SK-N-MC (cell line): ENCODE measurements at regions not wholly inside any gene's neighbourhood (a gene's known extent, or its start where the extent isn't known, plus 50 kb on each side); places are given as distances from the start of the nearest gene placed in this dataset.
"Not testable (repeated sequence)": the region's sequence is repeated elsewhere in the genome, so short reads cannot be mapped to it uniquely, and the experiment has no call there.

Experiments
- DNase-seq: peaks from one replicate; pipeline ENCODE4 v3.0.0-alpha.2; 2011; ENCODE audit warnings: low read depth, low spot score
- H3K27ac ChIP-seq: fragments of 200-600 bp; sonication (generic); 2 replicates; pipeline ENCODE4 v1.5.1; 2016; ENCODE audit warnings: mixed run types
- H3K36me3 ChIP-seq: fragments of 200-600 bp; sonication (generic); 2 replicates; pipeline ENCODE4 v1.6.1; 2017; ENCODE audit warnings: antibody characterized with exemption, low read length, mixed read lengths; ENCODE audit not compliant: insufficient read depth
- H3K4me3 ChIP-seq: fragments of 200-600 bp; sonication (generic); 2 replicates; pipeline ENCODE4 v1.5.1; 2016
- H3K9ac ChIP-seq: fragments of 200-600 bp; sonication (generic); 2 replicates; pipeline ENCODE4 v1.8.0; 2017; ENCODE audit warnings: mixed run types, mixed read lengths; ENCODE audit not compliant: insufficient read length
- H3K9me3 ChIP-seq: fragments of 200-600 bp; sonication (generic); 2 replicates; pipeline ENCODE4 v1.6.1; 2017; ENCODE audit warnings: low read depth, mild to moderate bottlenecking, antibody characterized with exemption, low read length, moderate library complexity, mixed read lengths
- EZH2 ChIP-seq: fragments of 200-600 bp; sonication (generic); IDR thresholded peaks from one replicate; pipeline ENCODE4 v1.6.1; 2017; ENCODE audit warnings: antibody characterized with exemption
- FOXP2 ChIP-seq: optimal IDR thresholded peaks from 2 replicates; pipeline ENCODE3; 2011; ENCODE audit warnings: mild to moderate bottlenecking, moderate library complexity; ENCODE audit not compliant: insufficient read depth; ENCODE audit errors: extremely low read length, control extremely low read depth
- POLR2AphosphoS5 ChIP-seq: IDR thresholded peaks from 2 replicates; pipeline ENCODE4 v1.6.1; 2012; ENCODE audit warnings: mild to moderate bottlenecking, low read depth, low read length, borderline replicate concordance

DNA sequence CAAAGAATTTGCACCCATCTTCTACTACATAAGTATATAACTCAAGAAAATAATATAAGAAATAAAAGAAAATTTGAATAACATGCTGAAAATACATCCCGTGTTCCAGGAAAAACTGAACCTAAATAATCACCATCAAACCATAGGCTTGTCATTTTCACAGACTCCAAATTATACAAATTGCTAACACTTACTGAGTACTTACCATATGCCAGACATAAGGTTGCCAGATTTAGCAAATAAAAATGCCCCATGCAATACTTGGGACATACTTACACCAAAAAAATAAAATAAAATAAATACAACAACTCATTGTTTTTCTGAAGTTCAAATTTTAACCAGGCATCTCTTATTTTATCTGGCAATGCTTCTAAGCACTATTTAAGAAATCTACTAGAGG, 760.4 kb upstream of the SEMA6D start:
- Histone ChIP-seq H3K9me3 (no peaks in the 10 kb centered on the region), H3K9ac (no peak overlapping the region), H3K4me3 (no peak overlapping the region), H3K27ac (no peak overlapping the region), H3K36me3 (no peaks in the 10 kb centered on the region)
- no peak for DNase-seq
- TF ChIP-seq EZH2 (no peak), POLR2AphosphoS5 (no peak), FOXP2 (no peak)

- DNase-seq = no peak
- Histone ChIP-seq H3K27ac (no peak overlapping the region), H3K9ac (no peak overlapping the region), H3K9me3 (no peaks in the 10 kb centered on the region), H3K4me3 (no peak overlapping the region), H3K36me3 (no peaks in the 10 kb centered on the region)
- TF ChIP-seq EZH2 (no peak), FOXP2 (no peak), POLR2AphosphoS5 (no peak)
Observed at GRCh38 chr15:46960581-46960980, 756.7 kb upstream of the SEMA6D start.

DNA sequence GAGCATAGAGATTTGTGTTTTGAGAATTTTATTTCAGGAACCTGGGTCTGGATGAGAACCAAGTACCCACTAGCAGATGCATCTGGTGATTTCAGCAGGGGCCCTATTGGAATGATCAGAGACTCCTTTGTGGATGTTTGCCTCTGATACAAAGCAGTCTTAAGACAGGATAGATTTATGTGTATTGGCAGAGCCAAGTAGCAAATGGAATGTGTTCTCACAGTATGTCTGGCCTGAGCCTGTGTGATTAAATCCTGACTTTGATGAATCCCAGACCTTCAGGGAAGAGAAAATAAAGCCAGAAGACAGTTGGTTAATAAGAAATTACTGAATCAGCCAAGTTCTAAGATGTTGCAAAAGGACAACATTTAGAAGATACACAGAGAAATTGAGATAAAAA, 755.5 kb upstream of the SEMA6D start:
- TF ChIP-seq FOXP2 (no peak), EZH2 (no peak), POLR2AphosphoS5 (no peak)
- Histone ChIP-seq H3K9me3 (no peaks in the 10 kb centered on the region), H3K4me3 (no peak overlapping the region), H3K27ac (no peak overlapping the region), H3K36me3 (no peaks in the 10 kb centered on the region), H3K9ac (no peak overlapping the region)
- no peak for DNase-seq

- not testable (repeated sequence) for H3K9me3 ChIP-seq, H3K4me3 ChIP-seq, H3K9ac ChIP-seq, H3K27ac ChIP-seq, DNase-seq, H3K36me3 ChIP-seq
Observed at GRCh38 chr15:46988055-46988454, 729.2 kb upstream of the SEMA6D start.

DNA sequence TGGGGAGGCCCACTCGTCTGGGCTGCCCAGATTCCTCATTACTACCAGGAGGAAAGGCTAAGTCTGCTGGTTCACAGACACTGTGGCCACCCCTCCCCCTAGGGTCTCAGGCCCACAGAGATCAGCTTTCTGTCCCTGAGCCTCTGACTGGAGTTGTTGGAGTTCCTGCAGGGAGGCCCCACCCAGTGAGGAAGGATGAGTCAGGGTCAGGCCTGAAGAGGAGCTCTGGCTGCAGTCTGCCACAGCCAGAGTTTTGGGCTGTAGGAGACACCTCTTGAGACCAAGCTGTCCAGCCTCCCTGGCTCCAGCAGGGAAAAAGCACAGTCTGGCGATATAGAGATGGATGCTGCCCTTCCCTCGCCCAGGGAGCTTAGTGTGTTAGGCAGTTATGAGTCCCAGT, 720.9 kb upstream of the SEMA6D start:
- H3K4me3 ChIP-seq = no peak overlapping the region
- no peaks in the 10 kb centered on the region for H3K36me3 ChIP-seq

GRCh38 chr15:46997501-46997900, 719.8 kb upstream of the SEMA6D start:
- no peak overlapping the region for H3K4me3 ChIP-seq
- H3K9me3 ChIP-seq = no peaks in the 10 kb centered on the region
- DNase-seq = no peak
- H3K27ac ChIP-seq = no peak overlapping the region
- TF ChIP-seq POLR2AphosphoS5 (no peak), EZH2 (no peak), FOXP2 (no peak)
- no peaks in the 10 kb centered on the region for H3K36me3 ChIP-seq
- no peak overlapping the region for H3K9ac ChIP-seq

More for the DNA sequence above, 720.9 kb upstream of the SEMA6D start:
- TF ChIP-seq POLR2AphosphoS5 (no peak), FOXP2 (no peak), EZH2 (no peak)
- DNase-seq = no peak
- H3K27ac ChIP-seq = no peak overlapping the region
- H3K9ac ChIP-seq = no peak overlapping the region
- H3K9me3 ChIP-seq = no peaks in the 10 kb centered on the region

DNA sequence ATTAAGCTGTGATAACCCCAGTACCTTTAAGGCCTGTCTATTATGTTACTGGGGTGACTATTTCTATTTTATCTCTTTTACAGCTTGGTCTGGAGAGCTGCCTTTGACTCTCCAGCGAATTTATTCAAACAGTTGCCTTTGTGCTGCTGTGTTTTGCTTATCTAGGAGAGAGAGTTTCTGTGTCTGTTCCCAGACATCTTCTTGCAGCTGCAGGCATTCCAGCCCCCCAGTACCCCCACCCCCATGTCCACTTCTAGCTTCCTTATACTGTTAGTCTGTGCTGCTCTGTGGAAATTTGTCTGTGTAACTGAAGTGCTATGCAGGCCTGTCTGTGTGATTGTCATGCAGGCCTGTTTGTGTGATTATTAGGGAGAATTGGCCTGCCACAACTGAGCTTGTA, 713.7 kb upstream of the SEMA6D start:
- Histone ChIP-seq H3K4me3 (no peak overlapping the region), H3K9ac (no peak overlapping the region), H3K9me3 (no peaks in the 10 kb centered on the region), H3K36me3 (no peaks in the 10 kb centered on the region), H3K27ac (no peak overlapping the region)
- no peak for DNase-seq
- no peak for TF ChIP-seq FOXP2
- no peak for TF ChIP-seq POLR2AphosphoS5
- TF ChIP-seq EZH2 = no peak

GRCh38 chr15:47013446-47013845, 703.9 kb upstream of the SEMA6D start:
- Histone ChIP-seq H3K4me3 (no peak overlapping the region), H3K36me3 (no peaks in the 10 kb centered on the region), H3K9me3 (no peaks in the 10 kb centered on the region), H3K27ac (no peak overlapping the region), H3K9ac (no peak overlapping the region)
- DNase-seq = no peak
- TF ChIP-seq EZH2 (no peak), FOXP2 (no peak), POLR2AphosphoS5 (no peak)

DNA sequence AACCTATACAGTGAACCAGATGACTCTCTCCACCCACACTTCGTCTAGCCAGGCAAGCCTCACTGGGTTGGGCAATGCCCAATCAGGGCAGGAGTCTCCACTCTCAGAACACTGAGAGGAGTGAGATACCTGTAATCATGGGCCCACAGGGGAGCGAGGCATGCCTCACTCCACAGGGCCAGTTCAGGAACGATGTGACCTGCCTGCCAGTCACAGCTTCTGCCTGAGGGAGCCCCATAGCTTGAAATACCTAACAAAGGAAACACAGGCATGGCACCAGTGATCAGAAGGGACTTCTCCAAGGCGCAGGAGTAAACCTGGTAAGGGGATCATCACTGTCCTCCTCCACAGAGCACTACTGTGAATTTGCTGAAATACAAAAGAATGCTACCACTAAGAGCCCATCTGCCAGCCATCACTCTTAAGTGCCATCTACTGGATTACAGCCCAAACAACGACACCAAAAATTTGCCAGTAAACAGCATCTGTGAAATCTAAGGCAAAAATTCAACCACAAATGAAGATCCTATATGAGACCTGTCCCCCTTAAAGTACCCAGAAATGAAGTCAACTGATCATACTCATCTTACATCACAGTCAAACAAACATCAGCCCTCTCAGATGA, 689.9 kb upstream of the SEMA6D start:
- Histone ChIP-seq H3K9me3 (no peaks in the 10 kb centered on the region; the same call in 1 of the 2 replicates), H3K4me3 (no peak overlapping the region), H3K27ac (no peak overlapping the region), H3K9ac (no peak overlapping the region), H3K36me3 (no peaks in the 10 kb centered on the region)
- DNase-seq = no peak
- no peak for TF ChIP-seq FOXP2
- no peak for TF ChIP-seq EZH2
- no peak for TF ChIP-seq POLR2AphosphoS5
